ENCODE measurements at regions not wholly inside any gene's neighbourhood (a gene's known extent, or its start where the extent isn't known, plus 50 kb on each side); places are given as distances from the start of the nearest gene placed in this dataset.
"Not testable (repeated sequence)": the region's sequence is repeated elsewhere in the genome, so short reads cannot be mapped to it uniquely, and the experiment has no call there.

GRCh38 chrX:114097427-114097826 lies 486.5 kb upstream of the HTR2C start:
- DNase-seq (ENCODE audit: extremely low spot score, insufficient read length, low read depth) (no peak), FAIRE-seq (no peak)

DNA sequence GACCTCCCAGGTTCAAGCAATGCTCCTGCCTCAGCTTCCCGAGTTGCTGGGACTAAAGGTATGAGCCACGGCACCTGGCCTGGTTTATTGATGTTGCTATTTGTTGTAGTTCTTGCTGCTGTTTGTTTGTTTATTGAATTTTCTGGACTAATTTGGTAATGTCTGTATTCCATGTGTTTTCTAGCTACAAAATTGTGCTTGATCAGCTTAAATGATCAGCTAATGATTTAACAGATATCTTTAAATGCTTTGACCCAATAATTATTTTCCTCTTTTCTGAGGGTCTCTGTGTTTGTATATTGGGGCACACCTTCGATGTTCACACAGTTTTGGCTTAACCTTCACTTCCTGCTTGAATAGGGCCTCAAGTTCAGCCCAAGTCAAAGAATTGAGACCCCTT lies 488.1 kb upstream of the HTR2C start:
- no peak for DNase-seq (ENCODE audit: extremely low spot score, insufficient read length, low read depth)
- FAIRE-seq: no peak

DNA sequence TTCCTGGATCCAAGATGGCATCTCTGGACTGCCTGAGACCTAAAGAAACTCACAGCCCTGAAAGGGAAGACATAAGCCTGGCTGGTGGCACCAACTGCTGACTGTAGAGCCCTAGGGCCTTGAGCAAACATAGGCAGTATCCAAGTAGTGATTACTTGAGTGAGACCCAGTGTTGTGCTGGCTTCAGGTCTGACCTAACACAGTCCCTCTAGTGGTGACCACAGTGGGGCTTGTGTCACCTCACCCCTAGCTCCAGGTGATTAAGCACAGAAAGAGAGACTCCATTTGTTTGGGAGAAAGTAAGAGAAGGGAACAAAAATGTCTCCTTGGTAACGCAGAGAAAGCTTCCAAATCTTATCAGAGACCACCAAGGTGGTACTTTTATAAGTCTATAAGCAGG lies 496.3 kb upstream of the HTR2C start:
- no peak for FAIRE-seq

DNA sequence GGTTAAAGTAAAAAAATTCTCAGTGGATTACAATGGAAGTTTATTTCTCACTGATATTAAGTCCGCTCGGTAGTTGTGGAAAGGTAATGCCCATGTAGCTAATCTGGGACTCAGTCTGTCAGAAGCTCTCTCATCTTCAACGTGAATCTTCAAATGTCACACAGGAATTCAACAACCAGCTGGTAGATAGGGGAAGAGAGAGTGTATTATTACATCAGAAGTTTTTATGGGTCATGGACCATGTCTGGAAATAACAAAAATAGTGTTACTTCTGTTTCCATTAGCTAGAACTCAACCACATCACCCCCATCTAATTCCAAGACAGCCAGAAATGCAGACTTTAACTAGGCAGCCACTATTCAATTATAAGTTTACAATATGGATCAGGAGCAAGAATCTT lies 506.1 kb upstream of the HTR2C start:
- FAIRE-seq (no peak), DNase-seq (ENCODE audit: extremely low spot score, insufficient read length, low read depth) (no peak)

More for the DNA sequence above, 496.3 kb upstream of the HTR2C start:
- DNase-seq (ENCODE audit: extremely low spot score, insufficient read length, low read depth): no peak

DNA sequence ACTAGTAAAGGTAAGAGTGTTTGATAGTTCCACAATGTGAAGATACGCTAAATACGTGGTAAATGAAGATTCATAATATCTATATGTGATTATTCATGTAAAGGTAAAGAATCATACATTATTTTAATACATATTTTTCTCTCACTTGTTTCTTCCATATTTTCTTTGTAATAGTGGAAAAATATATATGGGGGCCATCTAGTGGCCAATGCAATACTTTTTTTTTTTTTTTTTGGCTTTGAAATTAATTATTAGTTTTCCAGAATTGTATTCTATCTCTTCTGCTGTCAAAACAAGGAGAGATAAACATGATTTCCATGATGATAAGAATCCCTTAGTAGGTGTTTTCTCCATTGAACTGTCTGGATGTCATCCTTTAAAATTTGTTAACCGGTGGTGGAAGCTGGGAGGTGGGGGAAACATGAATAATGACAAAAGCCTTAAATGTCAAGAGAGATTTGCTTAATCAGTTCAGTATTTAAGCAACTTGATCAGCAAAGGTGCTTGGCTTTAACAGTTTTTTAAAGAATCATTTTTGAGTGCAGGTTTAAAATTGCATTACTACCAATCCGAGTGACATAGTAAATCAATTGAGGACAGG lies 508.7 kb upstream of the HTR2C start:
- no peak for FAIRE-seq
- no peak for DNase-seq (ENCODE audit: extremely low spot score, insufficient read length, low read depth)

DNA sequence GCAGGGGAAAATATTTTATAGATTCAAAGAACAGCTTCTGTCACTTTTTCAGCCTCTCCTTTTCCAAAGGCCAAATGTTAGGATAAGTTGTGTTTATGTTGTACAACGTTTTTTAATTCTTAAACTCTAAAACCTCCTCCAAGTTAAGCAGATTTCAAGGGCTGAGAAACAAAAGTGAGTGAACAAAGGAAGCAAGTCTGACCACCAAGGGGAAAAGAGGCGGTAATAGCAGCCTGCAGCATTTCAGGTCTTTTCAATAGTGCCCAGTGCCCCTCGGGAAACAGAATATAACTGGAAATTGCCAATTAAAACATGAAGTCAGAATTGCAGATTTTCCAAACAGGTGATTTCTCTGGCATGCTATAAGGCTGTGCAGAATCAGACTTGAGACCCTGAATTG lies 510.0 kb upstream of the HTR2C start:
- FAIRE-seq: no peak

DNA sequence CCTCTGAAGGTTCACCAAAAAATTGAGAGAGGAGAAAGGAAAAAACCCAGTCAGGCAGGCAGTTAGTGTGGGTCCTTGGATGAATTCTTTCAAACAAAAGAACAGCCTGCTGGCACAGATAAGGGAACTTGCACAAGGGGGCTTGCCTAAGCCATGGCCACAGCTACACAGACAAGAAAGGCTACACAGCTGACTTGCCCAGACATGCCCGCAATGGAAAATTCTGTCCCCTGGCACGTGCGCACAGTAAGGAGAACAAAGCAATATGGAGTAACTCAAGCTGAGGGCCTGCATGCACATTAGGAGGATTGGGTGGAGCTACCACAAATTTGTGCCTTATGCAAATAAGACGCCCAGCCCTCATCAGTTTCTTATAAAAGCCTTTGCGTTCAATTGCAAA lies 512.5 kb upstream of the HTR2C start:
- DNase-seq (ENCODE audit: extremely low spot score, insufficient read length, low read depth) (no peak), FAIRE-seq (no peak)

More for the DNA sequence above, 510.0 kb upstream of the HTR2C start:
- no peak for DNase-seq (ENCODE audit: extremely low spot score, insufficient read length, low read depth)

- no peak for DNase-seq (ENCODE audit: extremely low spot score, insufficient read length, low read depth)
- no peak for FAIRE-seq
These were observed 518.2 kb upstream of the HTR2C start for GRCh38 chrX:114065577-114066223.

- FAIRE-seq: no peak
- no peak for DNase-seq (ENCODE audit: extremely low spot score, insufficient read length, low read depth)
These were observed 522.7 kb upstream of the HTR2C start for GRCh38 chrX:114061226-114061625.

GRCh38 chrX:114058988-114059418 lies 524.9 kb upstream of the HTR2C start:
- DNase-seq (ENCODE audit: extremely low spot score, insufficient read length, low read depth) (no peak), FAIRE-seq (no peak)

GRCh38 chrX:114057422-114057821 lies 526.5 kb upstream of the HTR2C start:
- FAIRE-seq; DNase-seq (ENCODE audit: extremely low spot score, insufficient read length, low read depth): not testable (repeated sequence)

GRCh38 chrX:114051667-114052315 lies 532.1 kb upstream of the HTR2C start:
- DNase-seq (ENCODE audit: extremely low spot score, insufficient read length, low read depth): no peak
- no peak for FAIRE-seq

- DNase-seq (ENCODE audit: extremely low spot score, insufficient read length, low read depth) (no peak), FAIRE-seq (no peak)
These were observed 533.6 kb upstream of the HTR2C start for GRCh38 chrX:114050075-114050796.

GRCh38 chrX:114049063-114049462 lies 534.8 kb upstream of the HTR2C start:
- FAIRE-seq (no peak), DNase-seq (ENCODE audit: extremely low spot score, insufficient read length, low read depth) (no peak)

GRCh38 chrX:114047558-114047957 lies 536.3 kb upstream of the HTR2C start:
- FAIRE-seq (no peak), DNase-seq (ENCODE audit: extremely low spot score, insufficient read length, low read depth) (no peak)

DNA sequence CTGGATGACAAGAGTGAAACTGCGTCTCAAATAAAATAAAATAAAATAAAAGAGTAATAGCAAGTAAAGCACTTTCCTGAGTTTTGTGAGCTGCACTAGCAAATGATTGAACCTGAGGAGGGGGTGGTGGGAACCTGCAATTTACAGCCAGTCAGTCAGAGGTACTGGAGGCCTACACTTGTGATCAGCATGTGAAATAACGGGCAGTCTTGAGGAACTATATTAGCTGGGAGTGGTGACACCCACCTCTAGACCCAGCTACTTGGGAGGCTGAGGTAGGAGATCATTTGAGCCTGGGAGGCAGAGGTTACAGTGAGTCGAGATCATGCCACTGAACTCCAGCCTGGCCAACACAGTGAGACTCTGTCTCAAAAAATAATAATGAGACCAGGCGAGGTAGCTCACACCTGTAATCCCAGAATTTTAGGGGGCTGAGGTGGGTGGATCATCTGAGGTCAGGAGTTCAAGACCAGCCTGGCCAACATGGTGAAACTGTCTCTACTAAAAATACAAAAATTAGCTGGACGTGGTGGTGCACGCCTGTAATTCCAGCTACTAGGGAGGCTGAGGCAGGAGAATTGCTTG lies 537.1 kb upstream of the HTR2C start:
- no peak for FAIRE-seq
- no peak for DNase-seq (ENCODE audit: extremely low spot score, insufficient read length, low read depth)

GRCh38 chrX:114041470-114041869 lies 542.4 kb upstream of the HTR2C start:
- not testable (repeated sequence) for FAIRE-seq; DNase-seq (ENCODE audit: extremely low spot score, insufficient read length, low read depth)

GRCh38 chrX:114040661-114041269 lies 543.1 kb upstream of the HTR2C start:
- not testable (repeated sequence) for DNase-seq (ENCODE audit: extremely low spot score, insufficient read length, low read depth); FAIRE-seq

GRCh38 chrX:114040111-114040510 lies 543.8 kb upstream of the HTR2C start:
- FAIRE-seq; DNase-seq (ENCODE audit: extremely low spot score, insufficient read length, low read depth): not testable (repeated sequence)

DNA sequence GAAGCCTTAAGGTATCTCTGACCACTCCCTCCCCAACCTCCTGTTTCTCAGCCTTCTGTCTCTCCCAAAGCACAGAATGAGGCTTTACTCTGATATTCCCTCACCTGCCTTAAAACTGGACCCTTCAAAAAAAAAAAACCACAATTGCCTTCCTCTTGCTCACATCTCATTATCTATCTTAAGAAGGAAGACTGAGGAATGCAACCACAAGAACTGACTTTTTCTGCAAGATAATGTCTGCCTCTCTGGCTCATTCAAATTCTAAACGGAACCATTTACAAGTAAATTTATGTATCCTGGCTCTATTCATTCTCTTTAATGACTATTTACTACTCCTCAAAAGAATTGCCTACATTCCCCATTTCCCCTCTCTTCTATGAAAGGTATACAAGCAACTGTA lies 545.5 kb upstream of the HTR2C start:
- no peak for FAIRE-seq
- no peak for DNase-seq (ENCODE audit: extremely low spot score, insufficient read length, low read depth)
